Peyer's patch (tissue), 4 donors: ENCODE measurements at regions not wholly inside any gene's neighbourhood (a gene's known extent, or its start where the extent isn't known, plus 50 kb on each side); places are given as distances from the start of the nearest gene placed in this dataset.

Experiments
- POLR2A ChIP-seq, 2 donors: fragments of 450-650 bp; IDR thresholded peaks; one replicate each; pipeline ENCODE4 v1.5.1; 2017; ENCODE audit warnings: antibody characterized with exemption in 2 of 2, mild to moderate bottlenecking in 2 of 2, moderate library complexity in 2 of 2
- TF ChIP-seq, protein P1 (sequence below), 6 experiments: fragments of 450-650 bp in 4 of 6; fragments of 200-600 bp in 2 of 6; sonication (generic) in 1 of 6; IDR thresholded peaks; one replicate each; pipeline ENCODE4 v1.5.1; 2017 to 2019; ENCODE audit warnings: antibody characterized with exemption in 6 of 6, mild to moderate bottlenecking in 3 of 6, moderate library complexity in 1 of 6

DNA sequence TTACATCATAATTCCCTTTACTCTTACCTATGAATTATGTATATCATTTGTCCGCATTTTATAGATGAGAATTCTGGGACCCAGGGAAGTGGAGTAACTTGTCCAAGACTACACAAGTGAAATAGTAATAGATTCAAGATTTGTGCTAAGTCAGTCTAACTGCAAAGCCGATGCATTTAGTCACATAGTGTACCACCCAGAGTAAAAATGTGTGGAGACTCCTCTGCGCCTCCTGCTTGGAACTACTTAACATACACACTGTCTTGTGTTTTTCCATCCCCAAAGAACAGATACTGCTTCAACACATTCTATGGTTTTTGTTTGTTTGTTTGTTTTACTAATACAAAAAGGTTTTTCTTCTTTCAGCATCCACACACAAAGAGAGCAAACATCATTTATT is 729.8 kb downstream of the PRELID2 start:
- TF ChIP-seq, protein P1, sequence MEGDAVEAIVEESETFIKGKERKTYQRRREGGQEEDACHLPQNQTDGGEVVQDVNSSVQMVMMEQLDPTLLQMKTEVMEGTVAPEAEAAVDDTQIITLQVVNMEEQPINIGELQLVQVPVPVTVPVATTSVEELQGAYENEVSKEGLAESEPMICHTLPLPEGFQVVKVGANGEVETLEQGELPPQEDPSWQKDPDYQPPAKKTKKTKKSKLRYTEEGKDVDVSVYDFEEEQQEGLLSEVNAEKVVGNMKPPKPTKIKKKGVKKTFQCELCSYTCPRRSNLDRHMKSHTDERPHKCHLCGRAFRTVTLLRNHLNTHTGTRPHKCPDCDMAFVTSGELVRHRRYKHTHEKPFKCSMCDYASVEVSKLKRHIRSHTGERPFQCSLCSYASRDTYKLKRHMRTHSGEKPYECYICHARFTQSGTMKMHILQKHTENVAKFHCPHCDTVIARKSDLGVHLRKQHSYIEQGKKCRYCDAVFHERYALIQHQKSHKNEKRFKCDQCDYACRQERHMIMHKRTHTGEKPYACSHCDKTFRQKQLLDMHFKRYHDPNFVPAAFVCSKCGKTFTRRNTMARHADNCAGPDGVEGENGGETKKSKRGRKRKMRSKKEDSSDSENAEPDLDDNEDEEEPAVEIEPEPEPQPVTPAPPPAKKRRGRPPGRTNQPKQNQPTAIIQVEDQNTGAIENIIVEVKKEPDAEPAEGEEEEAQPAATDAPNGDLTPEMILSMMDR (IDR thresholded peaks at IDR 0.05) = no peak
- TF ChIP-seq POLR2A (IDR thresholded peaks at IDR 0.05) = no peak
